Retinal pigment epithelial cell (primary cell): ENCODE measurements at regions not wholly inside any gene's neighbourhood (a gene's known extent, or its start where the extent isn't known, plus 50 kb on each side); places are given as distances from the start of the nearest gene placed in this dataset.
"Not testable (repeated sequence)": the region's sequence is repeated elsewhere in the genome, so short reads cannot be mapped to it uniquely, and the experiment has no call there.

ENCODE experiments used
- DNase-seq: peaks from one replicate; pipeline ENCODE4 v3.0.0-alpha.2; 2010; ENCODE audit warnings: low read depth
- H3K4me3 ChIP-seq: 2 replicates; pipeline ENCODE4 v1.5.1; 2011; ENCODE audit warnings: mild to moderate bottlenecking, low read length, control low read depth, moderate library complexity
- CTCF ChIP-seq: conservative IDR thresholded peaks from 2 replicates; pipeline ENCODE4 v1.5.1; 2011; ENCODE audit warnings: low read depth, low read length, control low read depth, inconsistent platforms

GRCh38 chr6:119844387-119844786, 494.8 kb upstream of the MAN1A1 start:
- no peak for TF ChIP-seq CTCF
- no peak for DNase-seq
- H3K4me3 ChIP-seq, result no peak overlapping the region

DNA sequence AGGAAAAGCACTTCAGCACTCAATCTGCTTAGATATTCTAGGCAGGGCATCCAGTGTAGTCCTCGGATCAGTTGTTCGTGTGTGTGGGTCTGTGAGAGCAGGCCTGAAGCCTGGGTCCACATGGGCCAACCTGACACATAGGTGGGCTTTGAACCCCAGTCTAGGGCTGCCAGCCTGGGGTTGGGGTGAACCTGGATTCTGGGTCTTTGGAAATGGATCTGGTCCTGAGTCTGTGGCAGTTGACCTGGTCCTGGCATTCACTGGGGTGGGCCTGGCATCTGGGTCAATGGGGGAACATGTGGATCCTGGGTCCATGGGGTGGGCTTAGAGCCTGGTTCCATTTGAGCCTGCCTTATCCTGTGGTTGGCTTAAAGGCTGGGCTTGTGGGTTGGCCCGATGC, 492.6 kb upstream of the MAN1A1 start:
- TF ChIP-seq CTCF, result no peak

DNA sequence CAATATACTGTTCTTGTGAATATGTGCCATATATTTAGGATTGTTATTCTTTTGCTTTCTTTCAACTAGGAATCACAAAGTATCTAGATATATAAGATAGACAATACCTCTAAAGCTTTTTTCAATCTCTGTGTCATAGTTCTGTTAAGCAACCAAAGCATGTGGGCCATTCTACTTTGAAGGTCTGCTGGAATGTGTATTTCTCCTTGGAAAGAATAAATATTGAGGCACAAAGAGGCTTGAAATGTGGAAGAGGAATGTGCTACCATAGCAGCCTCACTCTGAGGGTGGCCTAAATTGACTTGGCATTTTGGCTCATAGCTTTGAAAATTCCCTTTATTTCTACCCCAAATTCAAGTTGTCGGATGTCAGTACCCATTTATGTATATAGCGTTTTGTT, 488.5 kb upstream of the MAN1A1 start:
- no peak for DNase-seq
- no peak overlapping the region for H3K4me3 ChIP-seq
- TF ChIP-seq CTCF, result no peak

More for the DNA sequence above, 492.6 kb upstream of the MAN1A1 start:
- DNase-seq, result no peak
- no peak overlapping the region for H3K4me3 ChIP-seq

DNA sequence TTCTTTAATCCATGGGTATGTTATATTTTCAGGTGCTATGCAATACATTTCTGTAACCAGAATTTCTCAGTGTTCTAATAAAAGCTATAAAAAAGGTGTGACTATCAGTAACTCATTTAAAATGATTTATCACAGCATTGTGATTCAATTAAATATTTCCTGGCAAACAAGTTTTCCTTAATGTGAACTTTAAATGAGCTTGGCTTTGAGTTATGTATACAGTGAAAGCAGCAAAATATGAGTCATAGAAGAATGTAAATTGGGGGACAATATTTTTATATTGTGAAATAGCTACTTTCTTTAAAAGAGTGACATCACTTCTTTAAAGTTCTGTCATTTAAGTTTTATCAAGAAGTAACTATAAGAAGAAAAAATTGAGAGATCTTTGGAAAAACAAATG, 484.9 kb upstream of the MAN1A1 start:
- no peak overlapping the region for H3K4me3 ChIP-seq
- no peak for TF ChIP-seq CTCF
- no peak for DNase-seq

DNA sequence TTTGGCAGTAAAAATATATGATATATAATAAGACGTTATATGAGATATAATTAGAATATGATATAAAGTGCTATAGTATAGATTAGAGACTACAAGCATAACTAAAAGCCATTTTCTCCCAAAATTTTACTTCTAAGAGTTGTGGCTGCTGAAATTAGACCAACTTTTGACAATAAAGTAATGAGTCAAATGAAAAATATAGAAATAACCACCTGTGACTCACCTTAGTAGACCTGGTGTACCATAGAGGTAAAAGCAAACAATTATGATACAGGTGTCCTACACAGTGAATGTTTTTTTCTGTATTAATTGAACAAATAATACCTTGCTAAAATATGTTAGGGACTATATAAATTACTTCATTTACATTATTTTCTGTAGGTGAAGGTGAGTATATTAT, 482.9 kb upstream of the MAN1A1 start:
- no peak overlapping the region for H3K4me3 ChIP-seq
- DNase-seq, result no peak
- TF ChIP-seq CTCF, result no peak

GRCh38 chr6:119830494-119831295, 481.1 kb upstream of the MAN1A1 start:
- no peak for DNase-seq
- no peak overlapping the region for H3K4me3 ChIP-seq
- TF ChIP-seq CTCF, result no peak

DNA sequence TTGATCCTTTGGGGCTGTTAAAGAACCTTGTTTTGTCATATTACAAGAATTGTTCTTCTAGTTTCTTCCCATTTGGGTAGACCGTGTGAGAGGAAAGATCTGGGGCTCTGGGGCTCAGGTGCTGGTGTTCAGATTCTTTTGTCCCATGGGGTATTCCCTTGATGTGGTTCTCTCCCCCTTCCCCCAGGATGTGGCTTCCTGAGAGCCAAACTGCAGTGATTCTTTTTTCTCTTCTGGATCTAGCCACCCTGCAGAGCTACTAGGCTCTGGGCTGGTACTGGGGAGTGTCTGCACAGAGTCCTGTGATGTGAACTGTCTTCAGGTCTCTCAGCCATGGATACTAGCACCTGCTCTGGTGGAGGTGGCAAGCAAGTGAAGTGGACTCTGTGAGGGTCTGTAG, 480.5 kb upstream of the MAN1A1 start:
- no peak overlapping the region for H3K4me3 ChIP-seq
- no peak for TF ChIP-seq CTCF
- DNase-seq, result no peak

DNA sequence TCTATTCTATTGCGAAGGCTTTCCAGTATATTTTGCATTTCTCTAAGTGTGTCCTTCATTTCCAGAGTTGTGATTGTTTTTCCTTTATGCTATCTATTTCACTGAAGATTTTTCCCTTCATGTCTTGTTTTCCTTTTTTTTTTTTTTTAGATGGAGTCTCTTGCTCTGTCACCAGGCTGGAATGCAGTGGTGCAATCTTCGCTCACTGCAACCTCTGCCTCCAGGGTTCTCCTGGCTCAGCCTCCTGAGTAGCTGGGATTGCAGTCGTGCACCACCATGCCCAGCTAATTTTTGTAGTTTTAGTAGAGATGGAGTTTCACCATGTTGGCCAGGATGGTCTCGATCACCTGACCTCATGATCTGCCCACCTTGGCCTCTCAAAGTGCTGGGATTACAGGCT, 479.9 kb upstream of the MAN1A1 start:
- H3K4me3 ChIP-seq, DNase-seq: not testable (repeated sequence)
